ENCODE measurements at regions not wholly inside any gene's neighbourhood (a gene's known extent, or its start where the extent isn't known, plus 50 kb on each side); places are given as distances from the start of the nearest gene placed in this dataset.
"Not testable (repeated sequence)": the region's sequence is repeated elsewhere in the genome, so short reads cannot be mapped to it uniquely, and the experiment has no call there.

GRCh38 chr13:50415428-50415827 is 400.2 kb downstream of the KCNRG start:
- no peak for DNase-seq (ENCODE audit: low read depth in 2 of 2)

GRCh38 chr13:50417597-50417996 is 402.4 kb downstream of the KCNRG start:
- no peak for DNase-seq (ENCODE audit: low read depth in 2 of 2)

DNA sequence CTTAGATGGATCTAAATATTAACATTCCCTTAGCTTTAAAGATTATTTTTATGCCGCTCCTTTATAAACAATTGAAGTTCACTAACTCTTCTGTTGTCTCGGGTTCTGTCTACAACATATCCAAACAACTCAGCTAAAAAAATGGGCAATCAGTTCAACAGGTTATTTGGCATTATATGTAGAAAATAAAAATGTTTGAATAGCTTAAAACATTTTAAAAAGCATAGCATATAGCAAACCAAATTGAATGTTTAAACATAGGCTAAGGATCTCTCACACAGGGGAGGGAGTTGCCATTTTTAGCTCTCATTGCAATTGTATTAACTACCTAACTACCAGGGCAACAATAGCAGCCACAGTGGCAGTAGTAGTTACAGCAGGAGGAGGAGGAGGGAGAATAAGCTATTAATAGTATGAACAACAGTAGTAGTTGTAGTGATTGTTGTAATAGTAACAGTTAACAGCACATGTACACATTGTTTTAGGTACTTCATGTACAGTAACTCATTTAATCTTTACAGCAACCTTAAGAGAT is 404.2 kb downstream of the KCNRG start:
- no peak for DNase-seq (ENCODE audit: low read depth in 2 of 2)

DNA sequence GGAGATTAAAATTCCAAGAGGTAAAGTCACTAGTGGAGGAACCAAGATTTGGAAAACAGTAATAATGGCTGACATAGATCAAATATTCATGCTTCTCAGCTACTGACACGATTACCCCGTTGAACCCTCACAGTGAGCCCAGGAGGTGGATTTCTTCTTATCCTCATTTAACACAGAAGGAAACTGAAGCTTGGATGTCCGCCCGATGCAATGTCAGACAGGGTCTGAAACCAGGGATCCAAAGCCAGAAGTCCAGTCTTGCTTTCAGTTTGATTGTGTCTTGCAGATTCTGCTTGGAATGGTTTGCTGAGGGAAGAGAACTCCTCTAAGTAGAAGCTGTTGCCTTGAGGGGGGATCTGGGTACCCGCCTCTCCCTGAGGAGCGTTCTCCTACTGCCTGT is 404.7 kb downstream of the KCNRG start:
- no peak for DNase-seq (ENCODE audit: low read depth in 2 of 2)

- no peak for DNase-seq (ENCODE audit: low read depth in 2 of 2)
These were observed 405.7 kb downstream of the KCNRG start for GRCh38 chr13:50420718-50421472.

DNA sequence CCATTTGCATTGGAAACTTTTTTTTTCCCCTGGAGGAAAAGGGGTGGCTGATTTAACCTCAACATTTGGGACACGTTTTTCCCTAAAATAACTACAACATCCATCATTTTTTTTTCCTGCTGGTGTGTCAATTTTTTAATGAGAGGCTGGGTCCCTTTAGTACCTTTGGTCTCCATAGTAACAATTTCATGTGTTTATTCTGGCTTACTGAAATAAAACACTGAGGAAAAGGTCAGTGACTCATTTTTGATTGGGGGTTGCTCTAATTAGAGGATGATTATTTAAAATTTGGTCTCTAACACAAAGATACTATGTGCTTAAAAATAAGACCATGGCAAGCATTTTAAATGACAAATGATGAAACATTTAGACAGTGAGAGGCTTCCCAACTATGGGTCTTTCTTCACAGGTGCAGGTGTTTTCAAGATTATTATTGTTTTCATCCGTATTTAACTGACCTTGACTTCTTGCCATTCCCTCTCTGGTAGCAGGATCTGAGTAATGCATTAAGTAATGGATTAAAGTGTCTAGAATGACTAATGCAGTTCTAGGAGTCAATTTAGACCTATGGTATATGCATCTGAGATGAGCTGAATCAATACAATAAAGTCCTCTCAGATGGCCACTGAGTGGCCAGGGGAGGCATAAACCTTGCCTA is 406.4 kb downstream of the KCNRG start:
- peak; percentile 57 to 60 for DNase-seq (ENCODE audit: low read depth in 2 of 2)

DNA sequence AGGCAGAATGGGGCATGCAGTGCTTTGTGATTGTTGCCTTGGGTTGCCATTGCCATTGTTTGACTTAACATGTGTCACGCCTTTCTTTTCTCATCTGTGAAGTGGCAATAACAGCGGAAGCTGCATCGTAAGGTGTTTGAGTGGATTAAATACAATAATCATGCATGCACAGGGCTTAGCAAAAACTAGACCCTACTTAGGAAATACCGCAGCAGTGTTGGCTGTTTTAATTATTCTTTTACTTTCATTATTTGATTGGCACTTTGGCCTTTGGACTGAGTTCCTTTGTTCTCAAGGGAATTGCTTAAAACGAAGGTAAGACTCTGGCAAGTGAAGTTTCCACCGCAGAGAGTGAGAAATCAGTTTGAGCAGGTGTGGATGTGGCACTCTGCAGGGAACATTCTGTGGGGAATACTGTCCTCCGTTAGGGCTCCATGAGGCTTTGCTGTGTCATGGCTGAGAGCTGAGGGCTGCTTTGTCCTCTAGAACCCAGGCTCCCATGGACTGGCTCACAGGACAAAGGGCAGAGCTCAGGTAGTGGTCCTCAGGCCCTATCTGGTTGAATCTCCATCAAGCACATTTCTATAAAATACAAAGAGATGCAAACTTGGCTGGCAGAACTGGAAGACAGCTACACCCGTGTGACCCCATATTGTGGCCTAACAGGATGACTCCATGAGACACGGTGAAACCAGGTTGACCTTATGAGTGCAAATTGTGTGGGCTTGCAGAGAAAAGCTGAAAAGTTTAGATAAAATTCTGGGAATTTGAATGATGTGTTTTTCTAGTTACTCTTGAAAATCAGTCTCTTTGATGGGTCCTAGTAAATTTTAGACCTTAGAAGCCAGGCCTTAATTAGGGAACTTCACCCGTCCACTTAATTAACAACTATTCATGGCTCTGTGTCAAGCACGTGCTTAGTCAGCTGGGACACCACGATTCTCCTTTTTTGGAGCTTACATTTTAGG is 407.2 kb downstream of the KCNRG start:
- DNase-seq (ENCODE audit: low read depth in 2 of 2), result no peak

GRCh38 chr13:50424993-50425392 is 409.7 kb downstream of the KCNRG start:
- DNase-seq (ENCODE audit: low read depth in 2 of 2), result no peak

DNA sequence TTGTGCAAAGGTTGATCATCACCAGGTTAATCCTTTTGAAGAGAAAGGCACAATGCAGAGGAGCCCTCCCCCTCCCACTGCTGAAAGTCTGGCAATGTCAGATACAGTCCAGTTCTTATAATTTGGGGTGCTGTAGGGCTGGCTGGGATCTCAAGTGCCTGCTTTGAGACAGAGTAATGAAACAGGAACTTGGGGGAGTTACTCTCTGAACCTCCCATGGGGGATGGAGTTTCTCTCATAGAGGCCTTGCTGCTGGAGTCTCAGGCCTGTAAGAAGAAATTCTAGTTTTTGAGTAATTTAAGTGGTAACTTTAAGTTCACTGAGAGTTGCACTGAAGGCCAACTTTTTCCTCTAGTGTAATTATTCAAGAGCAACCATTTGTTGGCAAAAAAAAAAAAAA is 410.5 kb downstream of the KCNRG start:
- no peak for DNase-seq (ENCODE audit: low read depth in 2 of 2)

DNA sequence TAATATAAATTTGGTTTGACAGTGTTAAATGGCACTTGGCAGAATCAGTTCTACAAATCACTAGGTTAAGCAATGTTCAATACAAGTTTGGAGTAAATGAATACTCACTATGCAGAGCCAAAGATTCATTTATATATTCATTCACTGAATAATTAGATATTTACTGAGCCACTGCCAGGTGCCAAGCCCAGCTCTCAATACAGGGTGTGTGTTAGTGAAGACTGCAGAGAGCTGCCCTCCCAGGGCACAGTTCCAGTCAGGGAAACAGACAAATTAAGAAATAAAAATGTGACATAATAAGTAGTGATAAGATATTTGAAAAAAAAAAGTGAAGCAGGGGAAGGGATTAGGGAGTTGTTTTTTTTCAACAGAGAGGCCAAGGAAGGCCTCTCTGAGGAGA is 411.7 kb downstream of the KCNRG start:
- DNase-seq (ENCODE audit: low read depth in 2 of 2), result no peak

- DNase-seq (ENCODE audit: low read depth in 2 of 2), result not testable (repeated sequence)
These were observed 412.3 kb downstream of the KCNRG start for GRCh38 chr13:50427511-50427910.

DNA sequence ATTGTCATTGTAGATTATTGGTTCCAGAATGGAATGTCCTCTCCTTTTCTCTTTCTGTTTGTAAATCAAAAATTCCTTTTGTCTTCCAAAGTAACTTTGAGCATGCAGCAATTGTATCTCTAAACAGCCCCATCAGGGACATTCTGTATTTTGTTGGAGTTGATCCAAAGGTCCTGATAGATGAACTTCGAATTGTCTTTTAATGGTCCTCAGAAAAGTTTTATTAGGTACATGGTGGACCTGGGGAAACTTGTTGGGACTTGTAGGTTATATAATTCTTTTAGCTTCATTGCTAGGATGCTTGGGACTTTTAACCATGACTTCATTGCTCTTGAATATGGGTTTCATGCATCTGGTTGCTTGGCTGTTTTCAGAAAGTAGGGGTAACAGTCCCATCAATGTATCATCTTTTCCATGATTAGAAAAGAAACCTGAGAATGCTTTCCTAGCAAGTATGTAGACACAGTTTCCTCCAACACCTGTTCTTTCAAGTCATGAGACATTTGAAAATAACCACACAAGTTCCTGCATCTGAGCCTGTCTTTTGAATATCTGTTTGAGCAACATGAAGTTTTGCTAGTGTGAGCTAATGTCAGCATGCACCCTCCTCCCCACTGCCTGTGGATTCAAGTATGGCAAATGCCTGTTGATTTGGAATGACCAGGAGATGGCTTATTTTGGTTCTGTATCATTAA is 413.1 kb downstream of the KCNRG start:
- DNase-seq (ENCODE audit: low read depth in 2 of 2), result no peak

DNA sequence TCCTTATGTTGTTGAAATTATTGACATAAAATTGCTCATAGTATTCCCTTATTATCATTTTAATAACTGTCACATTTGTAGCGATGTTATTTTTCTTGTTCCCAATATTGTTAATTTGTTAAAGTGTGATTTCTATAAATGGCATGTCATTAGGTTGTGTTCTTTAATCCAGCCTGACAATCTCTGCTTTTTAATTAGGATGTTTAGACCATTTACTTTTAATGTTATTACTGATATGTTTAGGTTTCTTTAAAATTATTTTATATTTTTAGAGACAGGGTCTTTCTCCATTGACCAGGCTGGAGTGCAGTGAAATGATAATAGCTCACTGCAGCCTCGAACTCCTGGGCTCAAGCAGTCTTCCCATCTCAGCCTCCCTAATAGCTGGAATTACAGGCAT is 408.5 kb downstream of the DLEU7 start:
- DNase-seq (ENCODE audit: low read depth in 2 of 2), result no peak

DNA sequence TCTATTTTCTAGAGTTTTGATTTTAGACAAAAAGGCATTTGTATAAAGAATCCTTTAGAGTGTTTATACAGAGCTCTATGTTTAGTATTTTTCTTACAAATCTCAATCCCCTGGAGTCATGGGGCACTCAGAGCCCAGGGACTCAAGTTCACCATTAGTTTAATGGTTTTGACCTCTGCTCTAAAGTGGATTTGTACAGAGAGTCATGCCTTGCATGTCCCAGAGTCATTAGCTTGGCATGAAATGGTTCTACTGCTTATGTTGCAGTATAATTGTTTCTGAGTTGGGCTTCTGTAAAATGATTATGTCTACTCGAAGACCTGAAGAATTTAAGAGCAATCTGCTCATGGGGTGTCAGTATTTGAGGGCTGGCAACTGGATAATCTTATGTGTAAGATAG is 406.2 kb downstream of the DLEU7 start:
- DNase-seq (ENCODE audit: low read depth in 2 of 2), result no peak

- DNase-seq (ENCODE audit: low read depth in 2 of 2), result no peak
These were observed 405.1 kb downstream of the DLEU7 start for GRCh38 chr13:50438351-50438750.

DNA sequence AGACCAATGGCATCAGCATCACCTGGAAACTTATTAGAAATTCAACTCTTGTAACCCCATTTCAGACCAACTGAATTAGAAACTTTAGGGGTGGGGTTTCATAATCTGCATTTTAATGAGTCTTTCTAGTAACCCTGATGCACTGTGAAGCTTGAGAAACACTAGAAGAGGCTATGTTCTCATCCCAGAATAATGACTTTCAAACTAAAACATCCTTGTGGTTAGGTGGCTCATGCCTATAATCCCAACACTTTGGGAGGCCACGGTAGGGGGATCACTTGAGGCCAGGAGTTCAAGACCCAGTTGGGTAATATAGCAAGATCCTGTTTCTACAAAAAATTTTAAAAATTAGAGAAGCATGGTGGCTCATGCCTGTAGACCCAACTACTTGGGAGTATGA is 402.4 kb downstream of the DLEU7 start:
- no peak for DNase-seq (ENCODE audit: low read depth in 2 of 2)

DNA sequence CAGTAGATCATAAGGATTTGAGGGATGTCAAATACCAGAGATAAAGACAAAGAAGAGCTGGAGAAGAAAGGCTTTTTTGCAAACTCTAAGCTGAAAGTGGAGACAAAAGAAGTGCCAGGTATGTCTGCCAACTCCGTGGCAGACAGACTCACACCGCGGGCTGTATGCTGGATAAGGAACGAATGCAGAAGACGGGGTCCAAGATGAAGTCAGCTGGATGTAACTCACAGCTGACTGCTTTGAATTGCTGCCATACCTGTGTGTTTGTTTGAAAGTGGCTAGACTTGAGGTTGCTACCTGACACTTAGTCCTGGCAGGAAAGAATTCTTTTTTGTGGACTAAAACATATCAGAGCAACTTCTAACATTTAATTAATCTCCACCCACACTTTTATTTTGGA is 398.8 kb downstream of the DLEU7 start:
- DNase-seq (ENCODE audit: low read depth in 2 of 2), result no peak

DNA sequence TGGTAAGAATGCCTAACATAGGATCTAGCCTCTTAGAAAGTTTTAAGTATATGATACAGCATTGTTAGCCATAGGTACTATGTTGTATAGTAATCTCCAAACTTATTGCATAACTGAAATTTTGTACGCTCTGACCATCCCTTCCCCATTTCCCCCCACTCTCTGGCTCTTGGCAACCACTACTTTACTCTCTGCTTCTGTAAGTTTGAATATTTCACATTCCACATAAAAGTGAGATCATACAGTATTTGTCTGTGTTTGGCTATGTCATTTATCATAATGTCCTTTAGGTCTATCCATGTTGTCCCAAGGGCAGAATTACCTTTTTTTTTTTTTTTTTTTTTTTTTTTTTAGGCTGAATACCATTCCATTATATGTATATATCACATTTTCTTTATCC is 396.9 kb downstream of the DLEU7 start:
- DNase-seq (ENCODE audit: low read depth in 2 of 2), result no peak

GRCh38 chr13:50448535-50448998 is 394.9 kb downstream of the DLEU7 start:
- no peak for DNase-seq (ENCODE audit: low read depth in 2 of 2)

DNA sequence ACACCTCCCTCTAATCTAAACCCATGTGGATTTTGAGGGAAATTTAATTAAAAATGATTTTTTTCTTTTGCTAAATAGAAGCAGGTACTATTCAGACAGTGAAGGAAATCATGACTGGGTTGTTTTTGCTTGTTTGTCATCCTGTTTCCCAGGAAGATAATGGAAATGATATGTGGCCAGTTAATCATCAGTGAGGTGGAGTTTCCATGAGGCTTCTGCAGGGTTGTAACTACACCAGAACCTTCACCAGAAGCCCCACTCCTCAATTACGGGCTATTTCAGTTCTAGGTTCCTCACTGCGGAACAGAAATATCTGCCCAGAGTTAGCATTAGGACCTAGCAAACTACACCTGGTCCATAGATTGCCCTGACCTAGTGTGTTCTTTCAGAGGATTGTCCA is 394.0 kb downstream of the DLEU7 start:
- no peak for DNase-seq (ENCODE audit: low read depth in 2 of 2)

GRCh38 chr13:50450279-50450678 is 393.2 kb downstream of the DLEU7 start:
- DNase-seq (ENCODE audit: low read depth in 2 of 2), result no peak

Measured in fibroblast of skin of left quadriceps (primary cell).